K562 (cell line): ENCODE measurements at regions not wholly inside any gene's neighbourhood (a gene's known extent, or its start where the extent isn't known, plus 50 kb on each side); places are given as distances from the start of the nearest gene placed in this dataset.

Experiments used
- ARHGAP35 ChIP-seq: fragments of 450-650 bp; IDR thresholded peaks from 2 replicates; pipeline ENCODE4 v1.6.1; 2018; ENCODE audit not compliant: partially characterized antibody
- PCBP2 ChIP-seq: fragments of 200-400 bp; formaldehyde crosslinking; IDR thresholded peaks from 2 replicates; pipeline ENCODE4 v1.6.1; 2018; ENCODE audit warnings: low read length, low read depth, mild to moderate bottlenecking, moderate library complexity; ENCODE audit not compliant: poor library complexity, severe bottlenecking
- TBP ChIP-seq: optimal IDR thresholded peaks from 2 replicates; pipeline ENCODE3; 2011; ENCODE audit warnings: low read depth, low read length, improper control_type of control experiment
- TEAD4 ChIP-seq, 2 experiments: sonication (generic) in 1 of 2; formaldehyde crosslinking in 1 of 2; IDR thresholded peaks; 2 replicates each; pipeline versions ENCODE4 v1.6.1 to v1.8.0; 2012 to 2022; ENCODE audit warnings: borderline replicate concordance in 1 of 2, inconsistent platforms in 1 of 2, low read length in 1 of 2, mild to moderate bottlenecking in 1 of 2, missing genetic modification reagents in 1 of 2
- TRIM24 ChIP-seq, 2 experiments: fragments of 450-650 bp; IDR thresholded peaks; 2 replicates each; pipeline ENCODE4 v1.6.1; 2016
- ZNF512 ChIP-seq: IDR thresholded peaks from 2 replicates; pipeline ENCODE4 v1.6.1; 2016; ENCODE audit warnings: missing genetic modification characterization, missing compliant biosample characterization
- TF ChIP-seq, protein P1 (sequence below): fragments of 250-450 bp; sonication (Bioruptor Pico); IDR thresholded peaks from 2 replicates; pipeline ENCODE4 v1.5.0; 2021; ENCODE audit warnings: mild to moderate bottlenecking, borderline replicate concordance

DNA sequence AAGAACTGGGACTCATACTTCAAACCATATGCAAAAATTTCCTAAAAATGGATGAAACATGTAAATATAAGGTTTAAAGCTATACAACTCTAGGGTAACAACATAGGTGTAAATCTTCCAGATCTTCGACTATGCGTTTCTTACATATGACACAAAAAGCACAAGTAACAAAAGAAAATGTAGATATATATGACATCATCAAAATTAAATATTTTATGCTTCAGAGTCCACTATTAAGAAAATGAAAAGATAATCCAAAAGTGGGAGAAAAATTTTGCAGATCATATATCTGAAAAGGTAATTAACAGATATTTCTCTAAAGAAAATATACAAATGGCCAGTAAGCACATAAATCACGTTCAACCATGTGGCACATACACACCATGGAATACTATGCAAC, 164.2 kb upstream of the ACTRT1 start:
- TF ChIP-seq TEAD4 (IDR thresholded peaks at IDR 0.05; ENCODE audit: low read length), result no peak
- no peak for TF ChIP-seq TEAD4 (CRISPR knock-in tag; IDR thresholded peaks at IDR 0.05; ENCODE audit: borderline replicate concordance)
- TF ChIP-seq TBP, result no peak
- TF ChIP-seq ARHGAP35, result no peak
- TF ChIP-seq PCBP2, result no peak
- no peak for TF ChIP-seq TRIM24 (IDR thresholded peaks at IDR 0.05)
- TF ChIP-seq, protein P1, sequence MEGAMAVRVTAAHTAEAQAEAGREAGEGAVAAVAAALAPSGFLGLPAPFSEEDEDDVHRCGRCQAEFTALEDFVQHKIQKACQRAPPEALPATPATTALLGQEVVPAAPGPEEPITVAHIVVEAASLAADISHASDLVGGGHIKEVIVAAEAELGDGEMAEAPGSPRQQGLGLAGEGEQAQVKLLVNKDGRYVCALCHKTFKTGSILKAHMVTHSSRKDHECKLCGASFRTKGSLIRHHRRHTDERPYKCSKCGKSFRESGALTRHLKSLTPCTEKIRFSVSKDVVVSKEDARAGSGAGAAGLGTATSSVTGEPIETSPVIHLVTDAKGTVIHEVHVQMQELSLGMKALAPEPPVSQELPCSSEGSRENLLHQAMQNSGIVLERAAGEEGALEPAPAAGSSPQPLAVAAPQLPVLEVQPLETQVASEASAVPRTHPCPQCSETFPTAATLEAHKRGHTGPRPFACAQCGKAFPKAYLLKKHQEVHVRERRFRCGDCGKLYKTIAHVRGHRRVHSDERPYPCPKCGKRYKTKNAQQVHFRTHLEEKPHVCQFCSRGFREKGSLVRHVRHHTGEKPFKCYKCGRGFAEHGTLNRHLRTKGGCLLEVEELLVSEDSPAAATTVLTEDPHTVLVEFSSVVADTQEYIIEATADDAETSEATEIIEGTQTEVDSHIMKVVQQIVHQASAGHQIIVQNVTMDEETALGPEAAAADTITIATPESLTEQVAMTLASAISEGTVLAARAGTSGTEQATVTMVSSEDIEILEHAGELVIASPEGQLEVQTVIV (CRISPR knock-in tag), result no peak
- no peak for TF ChIP-seq ZNF512 (tag)
